ENCODE measurements at regions not wholly inside any gene's neighbourhood (a gene's known extent, or its start where the extent isn't known, plus 50 kb on each side); places are given as distances from the start of the nearest gene placed in this dataset.

DNA sequence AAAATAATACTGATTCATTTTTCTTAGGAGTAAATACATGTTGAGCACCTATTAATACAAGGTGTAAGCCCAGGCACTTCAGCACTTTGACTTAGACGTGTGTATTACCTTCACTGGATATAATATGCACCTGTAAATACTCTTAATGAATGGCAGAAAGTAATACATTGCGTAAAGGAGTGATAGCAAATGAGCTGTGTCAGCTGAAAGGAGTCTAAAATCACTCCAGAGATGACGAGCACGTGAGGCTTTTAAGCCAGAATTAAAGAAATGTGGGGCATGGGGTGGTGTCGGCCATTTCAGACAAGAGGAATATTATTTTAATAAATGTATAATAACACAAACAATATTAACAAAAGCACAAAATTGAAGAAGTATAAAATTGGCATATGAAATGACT, 722.7 kb downstream of the EPHA4 start:
- no peak for DNase-seq (ENCODE audit: low spot score)

DNA sequence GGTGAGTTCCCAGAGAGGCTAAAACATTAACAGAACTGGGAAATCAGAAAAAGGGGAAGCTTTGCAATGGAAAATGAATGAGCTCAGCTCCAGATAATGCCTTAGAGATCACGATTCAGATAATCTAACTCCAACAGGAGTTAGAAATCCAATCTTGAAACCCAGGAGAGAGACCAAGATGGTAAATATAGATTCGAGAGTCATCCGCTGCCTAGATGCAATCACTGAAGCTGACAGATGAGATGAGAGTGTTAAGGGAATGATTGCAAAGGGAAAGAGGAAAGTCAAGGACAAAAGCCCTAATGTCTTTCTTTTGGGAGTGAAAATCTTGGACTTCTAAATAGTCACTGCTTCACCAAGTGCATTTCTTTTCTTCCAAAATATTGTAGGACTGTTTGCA, 722.0 kb downstream of the EPHA4 start:
- DNase-seq (ENCODE audit: low spot score), result no peak

- DNase-seq (ENCODE audit: low spot score), result peak; percentile 13
Measured at GRCh38 chr2:220855296-220855695, 716.8 kb downstream of the EPHA4 start.

DNA sequence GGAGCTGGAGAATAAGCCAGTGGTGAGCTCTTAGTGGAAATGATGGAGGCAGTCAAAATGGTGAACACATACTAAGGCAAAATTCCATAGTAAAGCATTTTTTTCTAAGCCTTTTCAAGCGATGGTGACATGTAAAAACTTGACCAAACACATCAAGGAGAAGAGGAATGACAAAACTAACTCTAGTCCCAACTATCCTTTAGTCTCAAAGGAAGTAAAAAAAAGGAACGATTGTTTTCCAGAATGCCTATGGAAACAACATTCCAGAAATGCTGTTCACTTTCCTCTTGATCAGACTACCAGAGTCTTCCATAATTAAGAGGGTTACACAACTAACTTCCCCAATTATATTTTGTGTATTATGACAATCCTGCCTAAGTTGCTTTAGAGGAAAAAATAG, 715.6 kb downstream of the EPHA4 start:
- DNase-seq (ENCODE audit: low spot score), result no peak

- no peak for DNase-seq (ENCODE audit: low spot score)
Measured at GRCh38 chr2:220857368-220857767, 714.7 kb downstream of the EPHA4 start.

DNA sequence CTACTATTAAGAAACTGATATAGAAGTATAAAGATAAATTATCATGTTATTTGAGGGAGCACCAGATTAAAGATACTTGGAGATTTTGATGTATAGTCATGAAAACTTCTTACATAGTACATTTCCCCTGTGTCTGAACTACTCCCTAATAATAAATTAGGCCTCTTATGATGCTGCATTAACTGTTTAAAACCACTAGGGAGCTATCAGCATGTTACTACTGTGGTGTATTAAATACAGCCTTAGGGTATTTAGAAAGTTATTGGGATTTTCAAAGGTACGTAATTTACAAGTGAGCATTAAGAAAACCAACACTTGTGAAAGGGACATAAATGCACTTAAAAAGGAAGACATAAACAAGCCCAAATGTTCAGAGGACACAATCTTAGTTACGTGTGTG, 714.0 kb downstream of the EPHA4 start:
- no peak for DNase-seq (ENCODE audit: low spot score)

DNA sequence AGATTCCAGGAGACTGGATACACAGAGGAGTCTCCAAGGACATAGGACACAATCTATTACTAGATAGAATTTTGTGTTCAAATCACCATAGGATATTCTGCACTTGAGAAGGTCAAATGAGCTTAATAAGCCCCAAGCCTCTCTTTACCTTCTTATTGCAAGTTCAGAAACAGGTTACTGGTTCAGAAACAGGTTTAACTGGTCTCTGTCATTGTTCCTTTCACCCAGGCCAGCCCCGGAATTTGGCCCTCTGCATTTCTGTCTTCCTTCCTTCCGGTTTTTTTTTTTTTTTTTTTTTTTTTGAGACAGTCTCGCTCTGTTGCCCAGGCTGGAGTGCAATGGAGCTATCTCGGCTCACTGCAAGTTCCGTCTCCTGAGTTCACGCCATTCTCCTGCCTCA, 700.2 kb downstream of the EPHA4 start:
- DNase-seq (ENCODE audit: low spot score), result no peak

DNA sequence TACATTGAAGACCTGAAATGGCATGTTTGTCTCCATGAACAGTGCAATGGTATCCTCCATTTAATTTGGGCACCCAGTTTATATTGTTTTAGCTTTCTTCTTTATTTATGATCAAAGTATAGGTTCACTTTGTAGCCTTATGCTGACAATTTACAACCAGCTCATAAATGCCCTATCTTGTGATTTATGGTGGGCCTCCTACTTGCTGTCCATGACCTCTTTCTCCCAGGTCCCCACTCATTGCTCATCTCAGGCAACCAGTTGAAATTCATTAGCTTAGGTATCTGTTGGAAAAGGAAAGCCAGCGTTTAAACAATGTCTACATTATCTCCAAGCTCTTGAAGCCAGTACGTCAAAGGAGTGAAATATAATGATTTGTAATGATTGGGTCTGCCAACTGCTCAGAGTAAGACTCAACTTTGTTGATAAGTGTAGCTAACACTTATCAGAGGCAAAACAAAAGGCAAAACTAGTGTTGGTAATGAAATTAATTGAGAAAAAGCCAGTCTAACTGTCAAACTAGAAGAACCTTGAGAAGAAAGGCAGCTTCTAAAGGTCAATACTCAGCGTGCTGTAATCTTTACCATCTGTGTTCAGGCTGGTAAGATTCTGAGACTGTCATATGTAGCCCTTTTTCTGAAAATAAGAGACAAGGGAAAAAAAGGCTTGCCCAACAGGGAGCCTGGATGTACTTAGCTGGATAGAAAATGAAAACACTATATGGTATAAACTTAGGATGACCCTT, 695.9 kb downstream of the EPHA4 start:
- DNase-seq (ENCODE audit: low spot score), result peak; percentile 57

GRCh38 chr2:220877491-220877890, 694.6 kb downstream of the EPHA4 start:
- DNase-seq (ENCODE audit: low spot score), result no peak

GRCh38 chr2:220877897-220878296, 694.2 kb downstream of the EPHA4 start:
- DNase-seq (ENCODE audit: low spot score), result no peak

GRCh38 chr2:220880623-220881596, 691.2 kb downstream of the EPHA4 start:
- DNase-seq (ENCODE audit: low spot score), result no peak

DNA sequence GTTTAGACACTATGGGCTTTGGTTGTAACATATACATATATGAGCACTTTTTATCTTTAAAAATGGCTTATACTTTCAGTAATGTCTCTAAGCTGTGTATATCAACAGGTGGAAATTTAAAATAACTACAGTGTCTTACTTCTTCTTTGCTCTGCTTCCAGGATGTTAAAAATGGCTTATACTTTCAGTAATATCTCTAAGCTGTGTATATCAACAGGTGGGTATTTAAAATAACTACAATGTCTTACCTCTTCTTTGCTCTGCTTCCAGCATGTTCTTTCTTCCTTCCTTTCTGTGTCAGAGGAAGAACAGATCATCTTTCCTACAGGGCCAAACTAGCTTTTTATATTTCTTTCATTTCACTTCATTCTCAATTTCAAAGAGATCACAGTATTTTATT, 689.6 kb downstream of the EPHA4 start:
- DNase-seq (ENCODE audit: low spot score), result no peak

GRCh38 chr2:220885593-220885992, 686.5 kb downstream of the EPHA4 start:
- DNase-seq (ENCODE audit: low spot score), result no peak

DNA sequence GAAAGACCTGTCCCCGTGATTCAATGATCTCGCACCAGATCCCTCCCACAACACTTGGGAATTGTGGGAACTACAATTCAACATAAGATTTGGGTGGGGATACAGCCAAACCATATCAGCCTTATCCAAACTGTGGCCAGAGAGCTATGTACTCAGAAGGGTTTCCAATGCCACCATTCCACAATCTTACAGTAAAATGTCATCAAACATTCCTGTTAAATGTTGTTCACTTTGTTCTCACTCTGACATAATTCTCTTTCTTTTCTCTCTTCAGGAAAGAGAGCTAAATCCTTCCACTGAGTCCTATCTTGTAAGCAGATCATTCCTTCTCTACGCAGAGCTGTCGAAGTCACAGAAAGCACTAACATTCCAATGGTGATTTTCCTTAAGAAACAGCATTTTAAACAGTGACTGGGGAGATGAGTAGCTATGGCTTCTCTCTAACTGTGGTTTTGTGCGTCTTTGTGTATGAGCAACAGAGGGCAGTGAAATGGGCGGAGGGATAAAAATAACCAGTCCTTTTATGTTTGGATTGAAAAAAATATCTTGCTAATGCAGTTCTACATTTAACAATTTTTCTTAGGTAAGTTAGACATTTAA, 684.7 kb downstream of the EPHA4 start:
- DNase-seq (ENCODE audit: low spot score), result no peak

DNA sequence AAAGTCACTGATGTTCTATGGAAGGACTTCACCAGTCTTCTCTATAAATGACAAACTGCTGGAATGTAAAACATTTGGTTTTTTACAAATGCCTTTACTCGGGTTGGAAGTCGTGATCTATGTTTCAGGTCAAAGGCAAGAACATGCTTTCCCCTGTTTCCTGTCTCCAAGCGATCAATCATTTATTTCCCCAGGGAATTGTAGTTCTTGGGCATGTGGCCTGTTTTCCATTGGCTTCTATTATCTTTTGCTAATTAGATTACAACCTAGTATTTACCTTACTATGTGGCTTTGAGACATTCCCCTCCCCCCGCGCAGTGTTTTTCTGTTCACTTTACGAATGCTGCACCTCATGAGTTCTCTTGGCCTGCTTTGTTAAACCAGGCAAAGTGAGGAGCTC, 684.2 kb downstream of the EPHA4 start:
- DNase-seq (ENCODE audit: low spot score), result no peak

GRCh38 chr2:220890931-220891330, 681.2 kb downstream of the EPHA4 start:
- no peak for DNase-seq (ENCODE audit: low spot score)

DNA sequence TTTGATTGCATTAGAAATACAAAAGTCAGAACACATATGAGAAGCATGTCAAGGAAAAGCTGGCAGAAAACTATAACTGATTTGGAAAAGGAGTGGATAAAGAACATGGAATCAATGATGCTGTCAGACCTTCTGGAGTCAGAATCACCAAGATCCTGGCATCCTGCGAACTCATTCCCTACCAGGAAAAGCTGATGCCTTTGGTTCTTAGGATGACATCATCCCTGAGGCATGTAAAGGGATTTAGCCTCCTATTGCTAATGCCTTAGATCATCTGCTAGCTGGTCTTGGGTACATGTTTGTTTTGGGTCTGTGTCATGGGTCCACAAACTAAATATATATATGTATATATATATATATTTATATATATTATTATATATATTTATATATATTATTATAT, 680.7 kb downstream of the EPHA4 start:
- DNase-seq (ENCODE audit: low spot score), result peak; percentile 94

GRCh38 chr2:220892018-220892634, 680.0 kb downstream of the EPHA4 start:
- no peak for DNase-seq (ENCODE audit: low spot score)

DNA sequence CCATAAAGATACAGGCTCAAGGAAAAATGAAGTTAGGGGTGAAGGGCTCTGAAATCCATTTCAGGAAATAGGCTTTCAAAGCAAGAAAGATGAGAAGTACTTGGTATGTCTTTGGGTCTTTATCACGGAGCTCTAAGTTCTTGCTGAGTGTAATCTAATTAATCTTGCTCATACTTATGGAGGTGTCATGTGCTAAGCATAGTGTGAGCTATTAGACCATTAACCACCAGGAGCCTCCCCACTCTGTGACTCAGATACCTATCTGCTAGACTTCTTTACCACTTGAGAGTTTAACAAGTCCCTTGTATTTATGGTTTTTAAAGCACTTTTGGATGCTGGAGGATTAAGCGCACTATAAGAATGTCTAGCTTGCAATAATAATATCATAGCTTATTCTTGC, 678.7 kb downstream of the EPHA4 start:
- peak; percentile 90 for DNase-seq (ENCODE audit: low spot score)

GRCh38 chr2:220894069-220894468, 678.0 kb downstream of the EPHA4 start:
- no peak for DNase-seq (ENCODE audit: low spot score)

DNA sequence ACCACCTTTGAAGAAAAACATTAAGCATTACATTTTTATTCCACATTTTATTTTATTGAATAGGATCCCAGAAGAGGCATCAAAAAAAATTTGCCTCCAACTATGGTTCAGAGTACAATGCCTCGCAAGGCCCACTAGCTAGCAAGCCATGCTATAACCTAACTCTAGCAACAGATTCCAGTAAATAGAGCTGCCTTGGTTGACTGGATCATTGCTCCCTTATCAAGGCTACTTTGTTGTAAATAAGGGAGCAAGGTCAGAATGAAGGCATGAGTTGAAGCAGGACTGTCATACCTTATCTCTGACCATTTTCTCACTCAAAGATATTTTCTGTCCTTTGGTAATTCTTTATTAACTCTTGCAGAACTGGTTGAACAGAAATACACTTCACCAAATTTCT, 672.6 kb downstream of the EPHA4 start:
- no peak for DNase-seq (ENCODE audit: low spot score)

DNA sequence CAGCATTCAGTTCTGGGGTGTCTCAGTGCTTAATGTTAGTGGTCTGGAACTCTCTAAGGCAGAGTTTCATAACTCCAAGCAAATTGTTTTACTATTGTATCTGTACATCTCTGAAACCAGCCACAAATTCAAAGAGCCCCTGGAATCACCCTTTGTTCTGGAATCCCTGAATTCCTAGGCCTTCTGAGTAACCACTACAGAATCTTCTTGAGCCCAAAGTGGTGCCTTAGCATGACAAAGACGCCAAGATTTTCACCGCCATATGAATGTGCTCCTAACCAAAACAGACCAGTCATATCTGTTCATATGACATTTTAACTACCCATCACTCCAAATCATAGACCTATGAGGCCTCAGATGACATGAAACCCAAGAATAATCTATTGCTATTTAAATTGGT, 668.1 kb downstream of the EPHA4 start:
- no peak for DNase-seq (ENCODE audit: low spot score)
